HEK293T (cell line): ENCODE measurements at regions not wholly inside any gene's neighbourhood (a gene's known extent, or its start where the extent isn't known, plus 50 kb on each side); places are given as distances from the start of the nearest gene placed in this dataset.
"Not testable (repeated sequence)": the region's sequence is repeated elsewhere in the genome, so short reads cannot be mapped to it uniquely, and the experiment has no call there.

Experiments
- CTCF ChIA-PET: fragments of 350-600 bp; formaldehyde crosslinking; extraction: SDS; loops from one replicate; lab custom pipeline; 2021; ENCODE audit warnings: antibody characterized with exemption, inconsistent platforms; lab: Yijun Ruan, JAX
- POLR2A ChIA-PET: fragments of 350-600 bp; formaldehyde crosslinking; extraction: SDS; loops from one replicate; lab custom pipeline; 2020; ENCODE audit warnings: antibody characterized with exemption, inconsistent platforms; lab: Yijun Ruan, JAX
- DNase-seq: peaks from one replicate; pipeline ENCODE4 v3.0.0; 2012; ENCODE audit warnings: mixed read lengths; ENCODE audit errors: extremely low spot score
- ARNT ChIP-seq: fragments of 450-650 bp; IDR thresholded peaks from 2 replicates; pipeline ENCODE4 v1.6.1; 2017; ENCODE audit warnings: mild to moderate bottlenecking
- BHLHE40 ChIP-seq: fragments of 450-650 bp; IDR thresholded peaks from 2 replicates; pipeline ENCODE4 v1.6.1; 2016; ENCODE audit warnings: mild to moderate bottlenecking, moderate library complexity, borderline replicate concordance
- CTBP1 ChIP-seq: fragments of 450-650 bp; IDR thresholded peaks from 2 replicates; pipeline ENCODE4 v1.6.1; 2016; ENCODE audit warnings: borderline replicate concordance
- ELF4 ChIP-seq: fragments of 450-650 bp; IDR thresholded peaks from 2 replicates; pipeline ENCODE4 v1.6.1; 2017; ENCODE audit warnings: antibody characterized with exemption
- FOXA1 ChIP-seq: fragments of 450-650 bp; IDR thresholded peaks from 2 replicates; pipeline ENCODE4 v1.6.1; 2016; ENCODE audit warnings: mild to moderate bottlenecking
- FOXK2 ChIP-seq: fragments of 450-650 bp; IDR thresholded peaks from 2 replicates; pipeline ENCODE4 v1.6.1; 2016; ENCODE audit warnings: mild to moderate bottlenecking
- FOXM1 ChIP-seq: fragments of 450-650 bp; IDR thresholded peaks from 2 replicates; pipeline ENCODE4 v1.6.1; 2017; ENCODE audit warnings: mild to moderate bottlenecking, borderline replicate concordance
- HDGF ChIP-seq: fragments of 450-650 bp; IDR thresholded peaks from 2 replicates; pipeline ENCODE4 v1.6.1; 2017; ENCODE audit warnings: antibody characterized with exemption, borderline replicate concordance
- L3MBTL2 ChIP-seq: fragments of 450-650 bp; conservative IDR thresholded peaks from 2 replicates; pipeline ENCODE4 v1.6.1; 2016; ENCODE audit warnings: mild to moderate bottlenecking
- LEF1 ChIP-seq: fragments of 450-650 bp; IDR thresholded peaks from 2 replicates; pipeline ENCODE4 v1.6.1; 2017; ENCODE audit warnings: mild to moderate bottlenecking, borderline replicate concordance
- NFRKB ChIP-seq: fragments of 450-650 bp; IDR thresholded peaks from 2 replicates; pipeline ENCODE4 v1.6.1; 2016; ENCODE audit warnings: mild to moderate bottlenecking, moderate library complexity
- PKNOX1 ChIP-seq: fragments of 450-650 bp; IDR thresholded peaks from 2 replicates; pipeline ENCODE4 v1.6.1; 2016
- SP1 ChIP-seq: fragments of 450-650 bp; IDR thresholded peaks from 2 replicates; pipeline ENCODE4 v1.6.1; 2017
- SUZ12 ChIP-seq: fragments of 450-650 bp; IDR thresholded peaks from 2 replicates; pipeline ENCODE4 v1.6.1; 2016; ENCODE audit warnings: mild to moderate bottlenecking
- TARDBP ChIP-seq: fragments of 450-650 bp; IDR thresholded peaks from 2 replicates; pipeline ENCODE4 v1.6.1; 2016
- ZNF384 ChIP-seq: fragments of 450-650 bp; IDR thresholded peaks from 2 replicates; pipeline ENCODE4 v1.6.1; 2016

GRCh38 chr10:25747084-25747483, 186.9 kb upstream of the MYO3A start:
- ChIA-PET POLR2A (no interaction called here), CTCF (interaction anchor here (2.3 kb wide), 1 partner anchor 11 kb away, joined by 8 read pairs; no protein-coding TSS in a partner anchor)
- DNase-seq = no peak
- TF ChIP-seq SUZ12 = no peak
- no peak for TF ChIP-seq BHLHE40
- TF ChIP-seq CTBP1 = no peak
- TF ChIP-seq SP1 = no peak
- no peak for TF ChIP-seq TARDBP
- no peak for TF ChIP-seq FOXA1
- no peak for TF ChIP-seq ELF4

GRCh38 chr10:25748509-25748908, 185.5 kb upstream of the MYO3A start:
- ChIA-PET CTCF (interaction anchor here (0.6 to 2.3 kb wide), 3 partner anchors 9 to 270 kb away, joined by 3 to 8 read pairs (median 3); no protein-coding TSS in a partner anchor), POLR2A (no interaction called here)
- TF ChIP-seq FOXA1 = no peak
- no peak for TF ChIP-seq FOXM1
- no peak for TF ChIP-seq LEF1
- no peak for TF ChIP-seq CTBP1
- TF ChIP-seq ELF4 = no peak
- no peak for TF ChIP-seq ZNF384
- TF ChIP-seq SUZ12 = no peak
- TF ChIP-seq SP1 = no peak
- TF ChIP-seq HDGF = no peak
- TF ChIP-seq L3MBTL2 = no peak
- no peak for TF ChIP-seq NFRKB
- no peak for TF ChIP-seq ARNT
- TF ChIP-seq PKNOX1 = no peak
- no peak for TF ChIP-seq TARDBP
- no peak for DNase-seq

GRCh38 chr10:25753776-25754175, 180.3 kb upstream of the MYO3A start:
- no peak for DNase-seq
- no peak for TF ChIP-seq FOXA1
- TF ChIP-seq TARDBP = no peak
- TF ChIP-seq L3MBTL2 = no peak
- no peak for TF ChIP-seq ARNT
- no peak for TF ChIP-seq FOXK2
- no peak for TF ChIP-seq SP1
- no peak for TF ChIP-seq FOXM1
- TF ChIP-seq NFRKB = no peak
- TF ChIP-seq CTBP1 = no peak
- no peak for TF ChIP-seq ZNF384
- no peak for TF ChIP-seq BHLHE40
- no peak for TF ChIP-seq HDGF
- no peak for TF ChIP-seq PKNOX1
- no peak for TF ChIP-seq LEF1
- CTCF ChIA-PET = no interaction called here
- POLR2A ChIA-PET = no interaction called here

GRCh38 chr10:25755874-25756273, 178.2 kb upstream of the MYO3A start:
- CTCF ChIA-PET = interaction anchor here (0.6 to 1.1 kb wide), 3 partner anchors 10 to 800 kb away, joined by 3 to 4 read pairs (median 3); no protein-coding TSS in a partner anchor
- POLR2A ChIA-PET = not testable (repeated sequence)

GRCh38 chr10:25756784-25757183, 177.2 kb upstream of the MYO3A start:
- CTCF ChIA-PET = interaction anchor here (1.6 to 1.9 kb wide), 2 partner anchors 9 to 514 kb away, joined by 8 to 12 read pairs; no protein-coding TSS in a partner anchor
- DNase-seq = no peak
- POLR2A ChIA-PET = no interaction called here
- no peak for TF ChIP-seq SP1
- TF ChIP-seq FOXM1 = no peak
- no peak for TF ChIP-seq ELF4
- TF ChIP-seq SUZ12 = no peak
- no peak for TF ChIP-seq LEF1
- TF ChIP-seq CTBP1 = no peak
- TF ChIP-seq ZNF384 = no peak
- TF ChIP-seq ARNT = no peak
- no peak for TF ChIP-seq L3MBTL2
- TF ChIP-seq TARDBP = no peak

More at GRCh38 chr10:25755874-25756273, 178.2 kb upstream of the MYO3A start:
- DNase-seq = not testable (repeated sequence)

GRCh38 chr10:25758041-25758457, 176.0 kb upstream of the MYO3A start:
- CTCF ChIA-PET = interaction anchor here (0.5 to 1.9 kb wide), 9 partner anchors 10 to 1965 kb away, joined by 3 to 12 read pairs (median 3); no protein-coding TSS in a partner anchor
- TF ChIP-seq SP1 (no peak), NFRKB (no peak), PKNOX1 (0 out of 2 replicates have a peak, but pooled peaks have one; percentile 8)
- DNase-seq = peak; percentile 46
- POLR2A ChIA-PET = no interaction called here

- no peak for DNase-seq
- TF ChIP-seq TARDBP (no peak), FOXA1 (no peak), CTBP1 (no peak), ARNT (no peak)
- ChIA-PET POLR2A (no interaction called here), CTCF (interaction anchor here (0.6 to 1.9 kb wide), 5 partner anchors 10 to 1964 kb away, joined by 3 to 12 read pairs (median 3); no protein-coding TSS in a partner anchor)
Observed at GRCh38 chr10:25758511-25758910, 175.5 kb upstream of the MYO3A start.
